Fibroblast of the aortic adventitia (primary cell): ENCODE measurements at regions not wholly inside any gene's neighbourhood (a gene's known extent, or its start where the extent isn't known, plus 50 kb on each side); places are given as distances from the start of the nearest gene placed in this dataset.
"Not testable (repeated sequence)": the region's sequence is repeated elsewhere in the genome, so short reads cannot be mapped to it uniquely, and the experiment has no call there.

Experiments used
- DNase-seq: peaks from one replicate; pipeline ENCODE4 v3.0.0-alpha.2; 2010; ENCODE audit warnings: low read depth
- H3K4me3 ChIP-seq: 2 replicates; pipeline ENCODE4 v1.5.1; 2011; ENCODE audit warnings: low read depth, mild to moderate bottlenecking, control low read depth, low read length, moderate library complexity
- TF ChIP-seq, protein P1 (sequence below): IDR thresholded peaks from 2 replicates; pipeline ENCODE4 v1.5.1; 2011; ENCODE audit warnings: mild to moderate bottlenecking, low read length, control low read depth, inconsistent platforms; ENCODE audit not compliant: insufficient read depth

DNA sequence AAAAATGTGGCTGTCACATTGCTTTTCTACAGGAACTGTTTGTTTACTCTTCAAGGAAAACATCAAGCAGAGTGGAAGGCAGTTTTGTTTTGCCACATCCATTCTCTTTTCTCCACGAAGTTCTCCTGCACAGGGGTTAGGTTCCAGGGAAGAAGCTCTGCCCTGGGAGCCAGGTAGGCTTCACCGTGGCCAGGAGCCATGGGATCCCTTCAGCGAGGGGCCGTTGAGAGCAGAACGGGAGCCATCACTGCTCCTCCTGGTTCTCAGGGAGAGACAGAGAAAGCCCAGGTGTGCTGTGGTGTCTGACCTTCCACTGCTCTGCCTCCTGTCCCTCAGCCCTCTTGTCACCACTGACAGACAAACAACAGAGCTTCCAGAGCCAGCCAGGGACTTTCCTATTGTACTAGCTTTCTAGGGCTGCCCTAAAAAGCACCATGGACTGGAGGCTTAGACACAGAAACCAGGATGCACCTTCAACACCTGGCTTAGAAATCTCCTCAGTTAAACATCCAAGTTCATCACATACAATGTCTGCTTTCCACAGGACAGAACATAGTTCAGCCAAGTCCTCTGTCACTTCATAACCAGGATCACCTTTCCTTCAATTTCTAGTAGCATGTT is 75.6 kb upstream of the SLC22A23 start:
- no peak for DNase-seq
- TF ChIP-seq, protein P1, sequence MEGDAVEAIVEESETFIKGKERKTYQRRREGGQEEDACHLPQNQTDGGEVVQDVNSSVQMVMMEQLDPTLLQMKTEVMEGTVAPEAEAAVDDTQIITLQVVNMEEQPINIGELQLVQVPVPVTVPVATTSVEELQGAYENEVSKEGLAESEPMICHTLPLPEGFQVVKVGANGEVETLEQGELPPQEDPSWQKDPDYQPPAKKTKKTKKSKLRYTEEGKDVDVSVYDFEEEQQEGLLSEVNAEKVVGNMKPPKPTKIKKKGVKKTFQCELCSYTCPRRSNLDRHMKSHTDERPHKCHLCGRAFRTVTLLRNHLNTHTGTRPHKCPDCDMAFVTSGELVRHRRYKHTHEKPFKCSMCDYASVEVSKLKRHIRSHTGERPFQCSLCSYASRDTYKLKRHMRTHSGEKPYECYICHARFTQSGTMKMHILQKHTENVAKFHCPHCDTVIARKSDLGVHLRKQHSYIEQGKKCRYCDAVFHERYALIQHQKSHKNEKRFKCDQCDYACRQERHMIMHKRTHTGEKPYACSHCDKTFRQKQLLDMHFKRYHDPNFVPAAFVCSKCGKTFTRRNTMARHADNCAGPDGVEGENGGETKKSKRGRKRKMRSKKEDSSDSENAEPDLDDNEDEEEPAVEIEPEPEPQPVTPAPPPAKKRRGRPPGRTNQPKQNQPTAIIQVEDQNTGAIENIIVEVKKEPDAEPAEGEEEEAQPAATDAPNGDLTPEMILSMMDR: no peak
- H3K4me3 ChIP-seq: no peak overlapping the region

- no peak for DNase-seq
- TF ChIP-seq, protein P1: no peak
- no peak overlapping the region for H3K4me3 ChIP-seq
Observed at GRCh38 chr6:3531481-3531880, 74.6 kb upstream of the SLC22A23 start.

DNA sequence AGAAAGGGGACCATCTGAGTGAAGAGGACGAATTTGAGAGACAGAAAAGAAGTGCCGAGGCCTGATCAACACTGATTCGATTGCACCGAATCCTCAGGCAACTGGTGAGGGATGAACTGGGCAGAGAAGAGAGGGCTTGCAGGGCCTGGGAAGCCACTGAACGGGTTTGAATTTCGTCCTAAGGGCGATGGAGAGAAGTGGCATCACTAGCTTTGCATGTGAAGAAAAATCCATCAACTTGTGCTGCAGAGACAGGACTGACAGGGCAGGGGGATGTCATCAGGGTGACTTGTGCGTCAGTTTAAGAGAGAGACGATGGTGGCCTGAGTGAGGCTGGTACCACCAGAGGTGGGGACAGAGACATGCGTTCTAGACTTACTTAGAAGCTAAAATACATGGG is 73.7 kb upstream of the SLC22A23 start:
- H3K4me3 ChIP-seq: no peak overlapping the region
- TF ChIP-seq, protein P1: no peak
- DNase-seq: no peak

DNA sequence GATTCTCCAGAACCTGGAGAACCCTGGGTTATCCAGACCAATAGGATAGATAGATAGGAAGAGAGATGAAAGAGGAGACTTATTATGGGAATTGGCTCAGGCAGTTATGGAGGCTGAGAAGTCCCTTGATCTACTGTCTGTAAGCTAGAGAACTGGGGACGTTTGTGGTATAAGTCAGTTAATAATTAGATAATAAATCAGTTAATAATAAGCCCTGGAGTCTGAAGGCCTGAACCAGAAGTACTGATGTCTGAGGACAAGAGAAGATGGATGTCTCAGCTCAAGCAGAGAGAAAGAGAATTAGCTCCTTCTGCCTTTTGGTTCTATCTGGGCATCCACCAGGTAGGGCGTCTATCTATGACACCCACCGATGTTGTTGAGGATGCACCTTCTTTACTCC is 72.9 kb upstream of the SLC22A23 start:
- TF ChIP-seq, protein P1: no peak
- DNase-seq: no peak
- H3K4me3 ChIP-seq: no peak overlapping the region

DNA sequence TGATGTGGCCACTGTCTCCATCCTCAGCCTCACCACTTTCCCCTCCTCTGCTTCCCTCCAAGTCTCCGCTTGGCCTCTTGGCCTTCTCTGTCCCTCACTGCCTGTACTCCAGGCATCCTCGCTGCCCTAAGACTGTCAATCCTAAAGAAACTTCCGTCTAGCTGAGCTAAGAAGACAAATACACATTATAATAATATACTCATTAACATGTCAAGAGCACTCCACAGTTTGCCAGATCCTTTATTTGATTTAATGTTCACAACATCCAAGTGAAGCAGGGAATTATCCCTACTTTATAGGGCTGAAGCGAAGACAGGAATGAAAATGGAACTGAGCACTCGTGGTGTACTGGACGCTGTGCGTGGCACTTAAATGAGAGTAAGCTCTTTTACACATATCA is 72.4 kb upstream of the SLC22A23 start:
- no peak overlapping the region for H3K4me3 ChIP-seq
- no peak for DNase-seq

DNA sequence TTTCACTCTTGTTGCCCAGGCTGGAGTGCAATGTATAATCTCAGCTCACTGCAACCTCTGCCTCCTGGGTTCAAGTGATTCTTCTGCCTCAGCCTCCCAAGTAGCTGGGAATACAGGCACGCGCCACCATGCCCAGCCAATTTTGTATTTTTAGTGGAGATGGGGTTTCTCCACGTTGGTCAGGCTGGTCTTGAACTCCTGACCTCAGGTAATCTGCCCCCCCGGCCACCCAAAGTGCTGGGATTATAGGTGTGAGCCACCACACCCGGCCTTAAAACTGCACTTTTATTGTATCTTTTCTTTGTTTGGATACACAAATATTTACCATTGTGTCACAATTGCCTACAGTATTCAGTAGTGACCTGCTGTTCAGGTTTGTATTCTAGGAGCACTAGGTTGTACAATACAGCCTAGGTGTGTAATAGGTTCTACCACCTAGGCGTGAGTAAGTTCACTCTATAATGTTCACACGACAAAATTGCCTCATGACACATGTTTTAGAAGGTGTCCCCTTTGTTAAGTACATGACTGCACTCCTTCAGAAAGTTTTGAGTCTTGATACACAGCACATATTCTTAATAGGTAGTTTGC is 71.3 kb upstream of the SLC22A23 start:
- H3K4me3 ChIP-seq, DNase-seq: not testable (repeated sequence)

More for the DNA sequence above, 72.4 kb upstream of the SLC22A23 start:
- TF ChIP-seq, protein P1: no peak

DNA sequence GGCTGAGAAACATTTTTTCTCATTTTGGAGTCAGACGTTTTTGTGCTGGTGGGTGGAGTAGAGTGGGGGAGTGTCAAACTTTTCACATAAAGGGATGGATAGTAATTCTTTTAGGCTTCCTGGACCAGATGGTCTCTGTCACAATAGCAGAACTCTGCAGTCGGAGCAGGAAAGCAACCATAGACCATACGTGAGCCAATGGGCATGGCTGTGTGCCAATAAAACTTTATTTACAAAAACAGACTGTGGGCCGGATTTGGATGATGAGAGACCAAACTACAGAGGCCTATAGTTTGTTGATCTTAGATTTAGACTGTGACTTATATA is 70.8 kb upstream of the SLC22A23 start:
- H3K4me3 ChIP-seq: no peak overlapping the region
- DNase-seq: peak; percentile 63
- TF ChIP-seq, protein P1: no peak
